OCI-LY7 (cell line): ENCODE measurements at regions not wholly inside any gene's neighbourhood (a gene's known extent, or its start where the extent isn't known, plus 50 kb on each side); places are given as distances from the start of the nearest gene placed in this dataset.
"Not testable (repeated sequence)": the region's sequence is repeated elsewhere in the genome, so short reads cannot be mapped to it uniquely, and the experiment has no call there.

ENCODE experiments used
- BruUV-seq: library from RNA; stranded (reverse); fragments of 400-500 nt; replicated peaks from 2 replicates; lab custom pipeline; 2021; lab: Mats Ljungman, UMichigan
- CTCF ChIA-PET: fragments of 300-600 bp; sonication (Branson Sonifier 250); formaldehyde crosslinking; loops from one replicate; lab custom pipeline; 2022; ENCODE audit warnings: antibody characterized with exemption; ENCODE audit not compliant: unreplicated experiment; lab: Charles Lee
- POLR2A ChIA-PET: fragments of 300-600 bp; sonication (Branson Sonifier 250); formaldehyde crosslinking; loops from one replicate; lab custom pipeline; 2022; ENCODE audit warnings: antibody characterized with exemption; lab: Charles Lee
- DNase-seq: peaks from one replicate; pipeline ENCODE4 v3.0.0-alpha.2; 2015; ENCODE audit warnings: low spot score
- H2AFZ ChIP-seq: fragments of 200-600 bp; sonication (generic), shearing (Covaris generic); 2 replicates; pipeline ENCODE4 v1.6.1; 2014; ENCODE audit warnings: mild to moderate bottlenecking, antibody characterized with exemption, low read length, moderate library complexity
- H3K27ac ChIP-seq: fragments of 200-600 bp; sonication (generic); 2 replicates; pipeline ENCODE4 v1.5.1; 2014; ENCODE audit warnings: mixed run types, low read depth, mild to moderate bottlenecking, moderate library complexity, low read length, inconsistent platforms; ENCODE audit not compliant: poor library complexity, severe bottlenecking
- H3K36me3 ChIP-seq: fragments of 200-600 bp; sonication (generic); 2 replicates; pipeline ENCODE4 v1.6.1; 2014; ENCODE audit warnings: mild to moderate bottlenecking, antibody characterized with exemption, low read length, moderate library complexity, mixed read lengths; ENCODE audit not compliant: insufficient read depth
- H3K4me1 ChIP-seq: fragments of 200-600 bp; sonication (generic); 2 replicates; pipeline ENCODE4 v1.5.1; 2014; ENCODE audit warnings: mild to moderate bottlenecking, low read length; ENCODE audit not compliant: insufficient read depth, poor library complexity, severe bottlenecking
- H3K4me2 ChIP-seq: fragments of 200-600 bp; sonication (generic); 2 replicates; pipeline ENCODE4 v1.6.1; 2014; ENCODE audit warnings: mild to moderate bottlenecking, low read length
- H3K4me3 ChIP-seq: fragments of 200-600 bp; sonication (generic); 2 replicates; pipeline ENCODE4 v1.5.1; 2014; ENCODE audit warnings: mild to moderate bottlenecking, low read depth, low read length; ENCODE audit not compliant: poor library complexity, severe bottlenecking
- H3K79me2 ChIP-seq: fragments of 200-600 bp; sonication (generic); 2 replicates; pipeline ENCODE4 v1.6.1; 2016; ENCODE audit warnings: low read depth, mild to moderate bottlenecking, low read length, moderate library complexity, mixed read lengths; ENCODE audit not compliant: insufficient read depth
- H3K9me2 ChIP-seq: fragments of 200-600 bp; sonication (generic); 2 replicates; pipeline ENCODE4 v1.6.1; 2016; ENCODE audit warnings: mild to moderate bottlenecking, low read length, mixed read lengths; ENCODE audit not compliant: insufficient read depth
- H3K9me3 ChIP-seq: fragments of 200-600 bp; sonication (generic); 2 replicates; pipeline ENCODE4 v1.6.1; 2014; ENCODE audit warnings: mild to moderate bottlenecking, mixed run types, low read length, mixed read lengths
- H4K20me1 ChIP-seq: fragments of 200-600 bp; sonication (generic); 2 replicates; pipeline ENCODE4 v1.6.1; 2014; ENCODE audit warnings: mild to moderate bottlenecking, antibody characterized with exemption, low read length, moderate library complexity, mixed read lengths; ENCODE audit not compliant: insufficient read depth
- EZH2phosphoT487 ChIP-seq: fragments of 200-600 bp; sonication (generic); IDR thresholded peaks from 2 replicates; pipeline ENCODE4 v1.6.1; 2018; ENCODE audit warnings: low read depth, borderline replicate concordance, mild to moderate bottlenecking, mixed run types, antibody characterized with exemption, low read length, moderate library complexity, mixed read lengths
- intact Hi-C: fragments of 100-400 bp; cut with micrococcal nuclease; formaldehyde crosslinking; loops from one replicate; pipeline ENCODE4 v1.10.0; 2022; ENCODE audit not compliant: unreplicated experiment
- TF ChIP-seq, protein P1 (sequence below): fragments of 200-600 bp; sonication (generic); conservative IDR thresholded peaks from 2 replicates; pipeline ENCODE4 v1.5.1; 2014; ENCODE audit warnings: mild to moderate bottlenecking, antibody characterized with exemption, low read length, moderate library complexity, mixed read lengths

DNA sequence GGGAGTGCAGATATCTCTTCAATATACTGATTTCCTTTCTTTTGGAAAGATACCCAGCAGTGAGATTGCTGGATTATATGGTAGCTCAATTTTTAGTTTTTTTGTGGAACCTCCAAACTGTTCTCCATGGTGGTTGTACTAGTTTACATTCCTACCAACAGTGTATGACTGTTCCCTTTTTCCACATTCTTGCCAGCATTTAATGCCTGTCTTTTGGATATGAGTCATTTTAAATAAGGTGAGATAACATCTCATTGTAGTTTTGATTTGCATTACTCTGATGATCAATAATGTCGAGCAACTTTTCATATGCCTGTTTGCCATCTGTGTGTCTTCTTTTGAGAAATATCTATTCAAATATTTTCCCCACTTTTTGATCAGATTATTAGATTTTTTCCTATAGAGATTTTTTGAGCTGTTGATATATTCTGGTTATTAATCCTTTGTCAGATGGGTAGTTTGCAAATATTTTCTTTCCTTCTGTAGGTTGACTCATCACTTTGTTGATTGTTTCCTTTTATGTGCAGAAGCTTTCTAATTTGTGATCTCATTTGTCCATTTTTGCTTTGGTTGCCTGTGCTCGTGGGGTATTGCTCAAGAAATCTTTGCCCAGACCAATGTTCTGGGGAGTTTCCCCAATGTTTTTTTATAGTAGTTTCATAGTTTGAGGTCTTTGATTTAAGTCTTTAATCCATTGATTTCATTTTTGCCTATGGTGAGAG, 552.7 kb downstream of the ZNF674 start:
- TF ChIP-seq EZH2phosphoT487, result no peak
- TF ChIP-seq, protein P1, sequence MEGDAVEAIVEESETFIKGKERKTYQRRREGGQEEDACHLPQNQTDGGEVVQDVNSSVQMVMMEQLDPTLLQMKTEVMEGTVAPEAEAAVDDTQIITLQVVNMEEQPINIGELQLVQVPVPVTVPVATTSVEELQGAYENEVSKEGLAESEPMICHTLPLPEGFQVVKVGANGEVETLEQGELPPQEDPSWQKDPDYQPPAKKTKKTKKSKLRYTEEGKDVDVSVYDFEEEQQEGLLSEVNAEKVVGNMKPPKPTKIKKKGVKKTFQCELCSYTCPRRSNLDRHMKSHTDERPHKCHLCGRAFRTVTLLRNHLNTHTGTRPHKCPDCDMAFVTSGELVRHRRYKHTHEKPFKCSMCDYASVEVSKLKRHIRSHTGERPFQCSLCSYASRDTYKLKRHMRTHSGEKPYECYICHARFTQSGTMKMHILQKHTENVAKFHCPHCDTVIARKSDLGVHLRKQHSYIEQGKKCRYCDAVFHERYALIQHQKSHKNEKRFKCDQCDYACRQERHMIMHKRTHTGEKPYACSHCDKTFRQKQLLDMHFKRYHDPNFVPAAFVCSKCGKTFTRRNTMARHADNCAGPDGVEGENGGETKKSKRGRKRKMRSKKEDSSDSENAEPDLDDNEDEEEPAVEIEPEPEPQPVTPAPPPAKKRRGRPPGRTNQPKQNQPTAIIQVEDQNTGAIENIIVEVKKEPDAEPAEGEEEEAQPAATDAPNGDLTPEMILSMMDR, result no peak
- no peaks in the 10 kb centered on the region for H3K9me3 ChIP-seq
- H3K4me3 ChIP-seq, result no peak overlapping the region
- CTCF ChIA-PET, result no interaction called here
- BruUV-seq, result no TSS peak
- H3K36me3 ChIP-seq, result no peaks in the 10 kb centered on the region
- DNase-seq, result no peak
- H3K27ac ChIP-seq, result no peak overlapping the region
- no peaks in the 10 kb centered on the region for H3K9me2 ChIP-seq
- H2AFZ ChIP-seq, result no peak overlapping the region
- intact Hi-C loops, result no loop called here
- no peaks in the 10 kb centered on the region for H3K4me1 ChIP-seq
- no peak overlapping the region for H3K4me2 ChIP-seq
- POLR2A ChIA-PET, result interaction anchor here (1.1 kb wide), 1 partner anchor 17 kb away, joined by 7 read pairs; no protein-coding TSS in a partner anchor
- no peaks in the 10 kb centered on the region for H3K79me2 ChIP-seq
- H4K20me1 ChIP-seq, result no peaks in the 10 kb centered on the region

DNA sequence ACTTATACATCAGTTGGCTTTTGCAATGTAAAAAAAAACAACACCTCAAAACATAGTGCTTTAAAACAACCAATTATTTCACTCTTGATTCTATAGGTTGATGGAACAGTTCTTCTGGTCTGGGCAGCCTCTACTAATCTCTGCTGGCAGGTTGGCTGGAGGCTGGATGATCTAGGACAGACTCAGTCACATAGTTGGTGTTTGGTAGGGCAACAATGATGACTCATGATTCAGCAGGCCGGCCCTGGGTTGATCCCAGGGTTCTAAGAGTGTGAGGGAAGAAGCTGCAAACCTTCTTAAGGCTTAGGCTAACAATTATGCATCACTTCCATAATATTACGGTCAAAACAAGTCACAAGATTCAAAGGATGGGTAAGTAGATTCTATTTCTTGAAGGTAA, 558.2 kb downstream of the ZNF674 start:
- TF ChIP-seq, protein P1, result no peak
- no peak for TF ChIP-seq EZH2phosphoT487
- H3K9me2 ChIP-seq, result no peaks in the 10 kb centered on the region
- POLR2A ChIA-PET, result no interaction called here
- no peak overlapping the region for H2AFZ ChIP-seq
- H3K27ac ChIP-seq, result no peak overlapping the region
- no peaks in the 10 kb centered on the region for H3K9me3 ChIP-seq
- intact Hi-C loops, result no loop called here
- H3K4me3 ChIP-seq, result no peak overlapping the region
- no peaks in the 10 kb centered on the region for H3K79me2 ChIP-seq
- DNase-seq, result no peak
- no peak overlapping the region for H3K4me2 ChIP-seq
- H3K36me3 ChIP-seq, result no peaks in the 10 kb centered on the region
- BruUV-seq, result no TSS peak
- H4K20me1 ChIP-seq, result no peaks in the 10 kb centered on the region
- no peaks in the 10 kb centered on the region for H3K4me1 ChIP-seq
- CTCF ChIA-PET, result no interaction called here

DNA sequence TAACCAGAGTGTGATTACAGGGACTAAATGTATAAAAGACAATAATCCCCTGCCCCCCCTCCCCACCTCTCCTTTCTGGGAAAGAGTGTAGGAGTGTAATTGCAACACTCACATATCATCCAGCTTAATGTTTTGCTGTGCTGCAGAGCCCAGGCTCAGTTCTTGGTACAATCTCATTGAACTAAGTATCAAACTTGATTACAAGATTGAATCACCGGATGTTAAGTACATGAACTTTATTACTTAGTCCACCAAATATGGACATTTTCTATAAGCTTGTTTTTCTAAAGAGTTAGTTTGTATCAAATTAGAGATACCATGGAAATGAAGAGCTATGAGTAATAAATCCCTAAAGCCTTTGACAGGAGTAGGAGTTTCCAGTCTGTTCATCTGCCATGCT, 559.1 kb downstream of the ZNF674 start:
- BruUV-seq, result no TSS peak
- Histone ChIP-seq H3K4me3 (no peak overlapping the region), H3K9me3 (no peaks in the 10 kb centered on the region), H3K27ac (no peak overlapping the region), H3K79me2 (no peaks in the 10 kb centered on the region), H2AFZ (no peak overlapping the region), H4K20me1 (no peaks in the 10 kb centered on the region), H3K9me2 (no peaks in the 10 kb centered on the region), H3K4me1 (no peaks in the 10 kb centered on the region), H3K36me3 (no peaks in the 10 kb centered on the region), H3K4me2 (no peak overlapping the region)
- no peak for TF ChIP-seq EZH2phosphoT487
- TF ChIP-seq, protein P1, result no peak
- no peak for DNase-seq
- POLR2A ChIA-PET, result interaction anchor here (0.6 kb wide), 1 partner anchor 58 kb away, joined by 8 read pairs; no protein-coding TSS in a partner anchor
- CTCF ChIA-PET, result no interaction called here
- intact Hi-C loops, result no loop called here

DNA sequence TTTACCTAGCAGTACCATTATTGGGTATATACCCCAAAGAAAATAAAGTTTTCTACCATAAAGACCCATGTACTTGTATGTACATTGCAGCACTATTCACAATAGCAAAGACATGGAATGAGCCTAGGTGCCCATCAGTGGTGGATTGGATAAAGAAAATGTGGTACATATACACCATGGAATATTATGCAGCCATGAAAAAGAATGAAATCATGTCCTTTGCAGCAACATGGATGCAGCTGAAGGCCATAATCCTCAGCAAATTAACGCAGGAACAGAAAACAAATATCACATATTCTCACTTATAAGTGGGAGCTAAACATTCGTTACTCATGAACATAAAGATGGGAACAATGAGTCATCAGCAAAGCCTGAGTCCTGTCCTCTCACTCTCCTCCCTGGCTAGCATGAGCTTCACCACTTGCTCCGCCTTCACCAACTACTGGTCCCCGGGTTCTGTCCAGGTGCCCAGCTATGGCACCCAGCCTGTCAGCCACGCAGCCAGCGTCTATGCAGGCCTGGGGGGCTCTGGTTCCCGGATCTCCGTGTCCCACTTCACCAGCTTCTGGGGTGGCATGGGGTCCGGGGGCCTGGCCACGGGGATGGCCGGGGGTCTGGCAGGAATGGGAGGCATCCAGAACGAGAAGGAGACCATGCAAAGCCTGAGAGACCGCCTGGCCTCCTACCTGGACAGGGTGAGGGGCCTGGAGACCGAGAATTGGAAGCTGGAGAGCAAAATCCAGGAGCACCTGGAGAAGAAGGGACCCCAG, 562.1 kb downstream of the ZNF674 start:
- CTCF ChIA-PET, H3K27ac ChIP-seq, H3K36me3 ChIP-seq, H3K4me2 ChIP-seq, H3K4me3 ChIP-seq, H3K9me3 ChIP-seq, intact Hi-C loops, POLR2A ChIA-PET, H3K4me1 ChIP-seq, DNase-seq, H3K9me2 ChIP-seq, H4K20me1 ChIP-seq, H3K79me2 ChIP-seq, H2AFZ ChIP-seq, BruUV-seq: not testable (repeated sequence)
